ENCODE measurements at regions not wholly inside any gene's neighbourhood (a gene's known extent, or its start where the extent isn't known, plus 50 kb on each side); places are given as distances from the start of the nearest gene placed in this dataset.

- TF ChIP-seq CTCF (IDR thresholded peaks at IDR 0.05; ENCODE audit: partially characterized antibody, unreplicated experiment), result no peak
- no peak overlapping the region for H3K27ac Mint-ChIP-seq (ENCODE audit: unreplicated experiment)
- no peak overlapping the region for H3K4me3 Mint-ChIP-seq (ENCODE audit: unreplicated experiment)
- no peak for DNase-seq
- H3K36me3 Mint-ChIP-seq (ENCODE audit: unreplicated experiment), result no peaks in the 10 kb centered on the region
- no peaks in the 10 kb centered on the region for H3K27me3 Mint-ChIP-seq (ENCODE audit: unreplicated experiment)
- H3K9me3 Mint-ChIP-seq (ENCODE audit: unreplicated experiment), result no peaks in the 10 kb centered on the region
- no peaks in the 10 kb centered on the region for H3K4me1 Mint-ChIP-seq (ENCODE audit: low read depth, unreplicated experiment)
Observed at GRCh38 chr5:58284886-58285285, 175.0 kb downstream of the PLK2 start.

- H3K27ac Mint-ChIP-seq (ENCODE audit: unreplicated experiment), result no peak overlapping the region
- H3K4me1 Mint-ChIP-seq (ENCODE audit: low read depth, unreplicated experiment), result no peaks in the 10 kb centered on the region
- DNase-seq, result no peak
- H3K27me3 Mint-ChIP-seq (ENCODE audit: unreplicated experiment), result no peaks in the 10 kb centered on the region
- peaks cover 2% of the 10 kb centered on the region for H3K9me3 Mint-ChIP-seq (ENCODE audit: unreplicated experiment)
- H3K4me3 Mint-ChIP-seq (ENCODE audit: unreplicated experiment), result no peak overlapping the region
- H3K36me3 Mint-ChIP-seq (ENCODE audit: unreplicated experiment), result no peaks in the 10 kb centered on the region
- TF ChIP-seq CTCF (IDR thresholded peaks at IDR 0.05; ENCODE audit: partially characterized antibody, unreplicated experiment), result no peak
Observed at GRCh38 chr5:58281189-58281588, 178.7 kb downstream of the PLK2 start.

- H3K4me1 Mint-ChIP-seq (ENCODE audit: low read depth, unreplicated experiment), result no peaks in the 10 kb centered on the region
- no peak overlapping the region for H3K27ac Mint-ChIP-seq (ENCODE audit: unreplicated experiment)
- no peaks in the 10 kb centered on the region for H3K27me3 Mint-ChIP-seq (ENCODE audit: unreplicated experiment)
- peaks cover 2% of the 10 kb centered on the region for H3K9me3 Mint-ChIP-seq (ENCODE audit: unreplicated experiment)
- no peaks in the 10 kb centered on the region for H3K36me3 Mint-ChIP-seq (ENCODE audit: unreplicated experiment)
- DNase-seq, result no peak
- H3K4me3 Mint-ChIP-seq (ENCODE audit: unreplicated experiment), result no peak overlapping the region
- no peak for TF ChIP-seq CTCF (IDR thresholded peaks at IDR 0.05; ENCODE audit: partially characterized antibody, unreplicated experiment)
Observed at GRCh38 chr5:58279259-58279658, 180.6 kb downstream of the PLK2 start.

GRCh38 chr5:58276431-58276830, 183.5 kb downstream of the PLK2 start:
- no peaks in the 10 kb centered on the region for H3K36me3 Mint-ChIP-seq (ENCODE audit: unreplicated experiment)
- no peak overlapping the region for H3K4me3 Mint-ChIP-seq (ENCODE audit: unreplicated experiment)
- H3K27ac Mint-ChIP-seq (ENCODE audit: unreplicated experiment), result no peak overlapping the region
- H3K4me1 Mint-ChIP-seq (ENCODE audit: low read depth, unreplicated experiment), result no peaks in the 10 kb centered on the region
- peaks cover 2% of the 10 kb centered on the region for H3K9me3 Mint-ChIP-seq (ENCODE audit: unreplicated experiment)
- no peak for TF ChIP-seq CTCF (IDR thresholded peaks at IDR 0.05; ENCODE audit: partially characterized antibody, unreplicated experiment)
- H3K27me3 Mint-ChIP-seq (ENCODE audit: unreplicated experiment), result no peaks in the 10 kb centered on the region
- DNase-seq, result no peak

GRCh38 chr5:58275516-58275915, 184.4 kb downstream of the PLK2 start:
- TF ChIP-seq CTCF (IDR thresholded peaks at IDR 0.05; ENCODE audit: partially characterized antibody, unreplicated experiment), result no peak
- Mint-ChIP-seq H3K27me3 (ENCODE audit: unreplicated experiment) (no peaks in the 10 kb centered on the region), H3K4me3 (ENCODE audit: unreplicated experiment) (no peak overlapping the region), H3K36me3 (ENCODE audit: unreplicated experiment) (no peaks in the 10 kb centered on the region), H3K27ac (ENCODE audit: unreplicated experiment) (no peak overlapping the region), H3K4me1 (ENCODE audit: low read depth, unreplicated experiment) (no peaks in the 10 kb centered on the region), H3K9me3 (ENCODE audit: unreplicated experiment) (peaks cover 2% of the 10 kb centered on the region)
- DNase-seq, result no peak
